Neuronal stem cell (in vitro differentiated cells): ENCODE measurements at regions not wholly inside any gene's neighbourhood (a gene's known extent, or its start where the extent isn't known, plus 50 kb on each side); places are given as distances from the start of the nearest gene placed in this dataset.

Experiments used
- DNase-seq: peaks from one replicate; pipeline ENCODE4 v3.0.0-alpha.2; 2013; ENCODE audit warnings: low spot score
- H2AFZ ChIP-seq: one replicate; pipeline ENCODE4 v1.6.1; 2013; ENCODE audit warnings: mild to moderate bottlenecking, low read length, inconsistent platforms
- H2AK5ac ChIP-seq: 2 replicates; pipeline ENCODE4 v1.6.1; 2013; ENCODE audit warnings: low read depth, mild to moderate bottlenecking, inconsistent platforms, low read length, moderate library complexity, mixed read lengths
- H2BK120ac ChIP-seq: 2 replicates; pipeline ENCODE4 v1.6.1; 2013; ENCODE audit warnings: low read depth, mild to moderate bottlenecking, inconsistent platforms, low read length, moderate library complexity, mixed read lengths
- H2BK12ac ChIP-seq: one replicate; pipeline ENCODE4 v1.6.1; 2013; ENCODE audit warnings: low read length, inconsistent platforms
- H2BK15ac ChIP-seq: 2 replicates; pipeline ENCODE4 v1.6.1; 2013; ENCODE audit warnings: mild to moderate bottlenecking, low read length, inconsistent platforms, mixed read lengths
- H2BK5ac ChIP-seq: one replicate; pipeline ENCODE4 v1.6.1; 2013; ENCODE audit warnings: inconsistent platforms, mild to moderate bottlenecking, low read length, moderate library complexity
- H3K14ac ChIP-seq: one replicate; pipeline ENCODE4 v1.6.1; 2013; ENCODE audit warnings: low read length, inconsistent platforms
- H3K18ac ChIP-seq: 2 replicates; pipeline ENCODE4 v1.6.1; 2013; ENCODE audit warnings: low read length, inconsistent platforms
- H3K23ac ChIP-seq: 2 replicates; pipeline ENCODE4 v1.6.1; 2013; ENCODE audit warnings: low read depth, mild to moderate bottlenecking, mixed read lengths, low read length, inconsistent platforms; ENCODE audit not compliant: poor library complexity
- H3K27ac ChIP-seq: replicated peaks from 3 replicates; pipeline ENCODE4 v1.5.1; 2013; ENCODE audit warnings: low read length, inconsistent platforms
- H3K27me3 ChIP-seq, 3 experiments: 2 replicates each; pipeline ENCODE4 v1.6.1; 2013; ENCODE audit warnings: low read length in 3 of 3, mild to moderate bottlenecking in 2 of 3, inconsistent platforms in 1 of 3, low read depth in 1 of 3, mixed read lengths in 1 of 3, moderate library complexity in 1 of 3; ENCODE audit not compliant: control insufficient read depth in 3 of 3, insufficient read depth in 3 of 3
- H3K36me3 ChIP-seq, 2 donors: replicated peaks in 1 of 2; 2 replicates each; pipeline ENCODE4 v1.6.1; 2013; ENCODE audit warnings: low read length in 2 of 2; ENCODE audit not compliant: control insufficient read depth in 2 of 2, insufficient read depth in 2 of 2
- H3K4ac ChIP-seq: 2 replicates; pipeline ENCODE4 v1.6.1; 2013; ENCODE audit warnings: inconsistent platforms, mild to moderate bottlenecking, low read length, moderate library complexity
- H3K4me1 ChIP-seq, 2 donors: 1 replicate in 1 of 2; 2 replicates in 1 of 2; pipeline ENCODE4 v1.6.1; 2013; ENCODE audit warnings: low read length in 2 of 2, low read depth in 1 of 2; ENCODE audit not compliant: control insufficient read depth in 2 of 2, insufficient read depth in 1 of 2
- H3K4me2 ChIP-seq: one replicate; pipeline ENCODE4 v1.6.1; 2013; ENCODE audit warnings: mild to moderate bottlenecking, low read length, inconsistent platforms; ENCODE audit not compliant: insufficient read depth, poor library complexity, severe bottlenecking
- H3K4me3 ChIP-seq, 2 donors: 2 replicates each; pipeline ENCODE4 v1.5.1; 2013; ENCODE audit warnings: low read length in 2 of 2, mild to moderate bottlenecking in 2 of 2, inconsistent platforms in 1 of 2, moderate library complexity in 1 of 2
- H3K79me1 ChIP-seq: one replicate; pipeline ENCODE4 v1.6.1; 2013; ENCODE audit warnings: low read depth, mild to moderate bottlenecking, inconsistent platforms, low read length, moderate library complexity
- H3K9ac ChIP-seq: one replicate; pipeline ENCODE4 v1.6.1; 2013; ENCODE audit warnings: mild to moderate bottlenecking, low read depth, low read length, inconsistent platforms; ENCODE audit not compliant: poor library complexity
- H3K9me3 ChIP-seq, 2 donors: replicated peaks in 1 of 2; 2 replicates each; pipeline versions ENCODE3 to v1.6.1; 2013; ENCODE audit warnings: low read length in 2 of 2, mild to moderate bottlenecking in 2 of 2, inconsistent platforms in 1 of 2, low read depth in 1 of 2, mixed read lengths in 1 of 2, moderate library complexity in 1 of 2; ENCODE audit not compliant: control insufficient read depth in 2 of 2, insufficient read depth in 1 of 2
- H4K8ac ChIP-seq: one replicate; pipeline ENCODE4 v1.6.1; 2013; ENCODE audit warnings: low read depth, mild to moderate bottlenecking, inconsistent platforms, low read length, moderate library complexity
- H4K91ac ChIP-seq: one replicate; pipeline ENCODE4 v1.6.1; 2013; ENCODE audit warnings: low read length, low read depth, mild to moderate bottlenecking, inconsistent platforms; ENCODE audit not compliant: poor library complexity
- WGBS, 2 donors: extraction: QIAGEN DNeasy Blood & Tissue Kit; methylation state at CpG; one replicate each; pipeline ENCODE4 v1.1.7; 2013; ENCODE audit warnings: missing lambda C conversion rate in 2 of 2, mixed read lengths in 1 of 2; ENCODE audit not compliant: insufficient read length in 2 of 2, insufficient replicate concordance in 1 of 2; ENCODE audit errors: extremely low coverage in 2 of 2; 5-methylcytosine and 5-hydroxymethylcytosine counted together

GRCh38 chr13:85108356-85108755, 690.9 kb downstream of the SLITRK6 start:
- H4K8ac ChIP-seq: peak overlapping the region; percentile 95
- H3K4ac ChIP-seq: no peak overlapping the region
- H2BK120ac ChIP-seq: no peak overlapping the region
- H3K18ac ChIP-seq: peak overlapping the region; percentile 19
- no peak overlapping the region for H3K4me2 ChIP-seq
- no peaks in the 10 kb centered on the region for H3K36me3 ChIP-seq
- no peak overlapping the region for H3K23ac ChIP-seq
- H3K4me3 ChIP-seq: no peak overlapping the region
- H2AFZ ChIP-seq: peak overlapping the region; percentile 71
- no peaks in the 10 kb centered on the region for H3K79me1 ChIP-seq
- no peak overlapping the region for H3K9ac ChIP-seq
- no CpG with 5 or more reads among the region's 3 CpGs for WGBS, 2 donors
- H2BK15ac ChIP-seq: no peak overlapping the region
- no peak overlapping the region for H4K91ac ChIP-seq
- no peaks in the 10 kb centered on the region for H3K4me1 ChIP-seq
- H3K27me3 ChIP-seq: no peaks in the 10 kb centered on the region
- H3K14ac ChIP-seq: peak overlapping the region; percentile 79
- no peak overlapping the region for H3K27ac ChIP-seq
- no peaks in the 10 kb centered on the region for H3K9me3 ChIP-seq
- H2BK12ac ChIP-seq: no peak overlapping the region
- no peak overlapping the region for H2AK5ac ChIP-seq
- H2BK5ac ChIP-seq: no peak overlapping the region
- DNase-seq: no peak

GRCh38 chr13:85099245-85099644, 700.0 kb downstream of the SLITRK6 start:
- Histone ChIP-seq H3K79me1 (no peaks in the 10 kb centered on the region), H3K9me3 (no peaks in the 10 kb centered on the region), H3K36me3 (no peaks in the 10 kb centered on the region), H2AFZ (no peak overlapping the region), H2BK15ac (no peak overlapping the region), H3K27me3 (no peaks in the 10 kb centered on the region), H3K23ac (no peak overlapping the region), H3K4ac (no peak overlapping the region), H2BK12ac (no peak overlapping the region), H2BK120ac (no peak overlapping the region), H2BK5ac (no peak overlapping the region), H2AK5ac (no peak overlapping the region), H3K4me2 (no peak overlapping the region), H4K8ac (no peak overlapping the region), H3K9ac (no peak overlapping the region), H3K14ac (no peak overlapping the region), H3K18ac (no peak overlapping the region), H4K91ac (no peak overlapping the region), H3K4me3 (no peak overlapping the region), H3K27ac (no peak overlapping the region), H3K4me1 (no peaks in the 10 kb centered on the region)
- no peak for DNase-seq
- WGBS, 2 donors: no CpG with 5 or more reads among the region's 3 CpGs

- Histone ChIP-seq H3K9me3 (no peaks in the 10 kb centered on the region), H2BK15ac (no peak overlapping the region), H3K27me3 (no peaks in the 10 kb centered on the region), H3K23ac (no peak overlapping the region), H2BK120ac (no peak overlapping the region), H3K4me2 (no peak overlapping the region), H3K27ac (no peak overlapping the region), H3K14ac (no peak overlapping the region), H4K91ac (no peak overlapping the region), H4K8ac (no peak overlapping the region), H3K4me1 (no peaks in the 10 kb centered on the region), H2AK5ac (no peak overlapping the region), H3K9ac (no peak overlapping the region), H3K36me3 (no peaks in the 10 kb centered on the region), H3K4ac (no peak overlapping the region), H2AFZ (no peak overlapping the region), H3K4me3 (no peak overlapping the region), H3K18ac (no peak overlapping the region), H3K79me1 (no peaks in the 10 kb centered on the region), H2BK12ac (no peak overlapping the region), H2BK5ac (no peak overlapping the region)
- no peak for DNase-seq
- WGBS, 2 donors: no CpG with 5 or more reads among the region's 4 CpGs
These were observed 703.6 kb downstream of the SLITRK6 start for GRCh38 chr13:85095418-85096272.

- H3K18ac ChIP-seq: no peak overlapping the region
- WGBS, 2 donors: no CpG with 5 or more reads among the region's 5 CpGs
- H3K4ac ChIP-seq: no peak overlapping the region
- no peak overlapping the region for H3K4me3 ChIP-seq
- H3K27ac ChIP-seq: no peak overlapping the region
- H3K79me1 ChIP-seq: no peaks in the 10 kb centered on the region
- no peak overlapping the region for H3K4me2 ChIP-seq
- no peak overlapping the region for H2AK5ac ChIP-seq
- H3K9ac ChIP-seq: no peak overlapping the region
- H3K36me3 ChIP-seq: no peaks in the 10 kb centered on the region
- no peak overlapping the region for H2BK15ac ChIP-seq
- H2BK12ac ChIP-seq: no peak overlapping the region
- H3K14ac ChIP-seq: no peak overlapping the region
- H2BK5ac ChIP-seq: no peak overlapping the region
- no peaks in the 10 kb centered on the region for H3K9me3 ChIP-seq
- no peak overlapping the region for H3K23ac ChIP-seq
- H4K91ac ChIP-seq: no peak overlapping the region
- no peak for DNase-seq
- no peaks in the 10 kb centered on the region for H3K27me3 ChIP-seq
- H3K4me1 ChIP-seq: no peaks in the 10 kb centered on the region
- no peak overlapping the region for H2AFZ ChIP-seq
- H2BK120ac ChIP-seq: no peak overlapping the region
- no peak overlapping the region for H4K8ac ChIP-seq
These were observed 705.4 kb downstream of the SLITRK6 start for GRCh38 chr13:85093808-85094207.
